Gastrocnemius medialis (tissue), 4 donors: ENCODE measurements at regions not wholly inside any gene's neighbourhood (a gene's known extent, or its start where the extent isn't known, plus 50 kb on each side); places are given as distances from the start of the nearest gene placed in this dataset.

Experiments used
- ATAC-seq, 2 donors: fragments of 150-250 bp; one replicate each; pipeline ENCODE4 v1.9.1; 2016
- DNase-seq, 2 donors: peaks; one replicate each; pipeline ENCODE4 v3.0.0-alpha.2; 2019
- H3K27ac ChIP-seq, 4 donors: fragments of 200-600 bp; sonication (generic); 1 replicate in 1 of 4; 2 replicates in 3 of 4; pipeline ENCODE4 v1.5.1; 2016 to 2018; ENCODE audit warnings: mild to moderate bottlenecking in 2 of 4, moderate library complexity in 1 of 4
- H3K27me3 ChIP-seq, 3 donors: fragments of 200-600 bp; sonication (generic) in 2 of 3; 1 replicate in 1 of 3; 2 replicates in 2 of 3; pipeline versions ENCODE4 v1.5.1 to v1.6.0; 2016 to 2019; ENCODE audit warnings: mild to moderate bottlenecking in 1 of 3, moderate library complexity in 1 of 3
- H3K36me3 ChIP-seq, 2 donors: fragments of 200-600 bp; sonication (generic) in 1 of 2; one replicate each; pipeline ENCODE4 v1.5.1; 2017 to 2018
- H3K4me1 ChIP-seq, 2 donors: fragments of 200-600 bp; sonication (generic) in 1 of 2; one replicate each; pipeline ENCODE4 v1.5.1; 2016 to 2017; ENCODE audit warnings: mild to moderate bottlenecking in 2 of 2
- H3K4me3 ChIP-seq, 4 donors: fragments of 200-600 bp; sonication (generic) in 3 of 4; 1 replicate in 1 of 4; 2 replicates in 3 of 4; pipeline ENCODE4 v1.5.1; 2016 to 2019; ENCODE audit warnings: mild to moderate bottlenecking in 2 of 4
- H3K9me3 ChIP-seq, 3 donors: fragments of 200-600 bp; sonication (generic) in 2 of 3; 1 replicate in 1 of 3; 2 replicates in 2 of 3; pipeline ENCODE4 v1.5.1; 2016 to 2019
- POLR2A ChIP-seq, 2 donors: fragments of 450-650 bp; IDR thresholded peaks; one replicate each; pipeline ENCODE4 v1.6.1; 2017; ENCODE audit warnings: antibody characterized with exemption in 2 of 2, mild to moderate bottlenecking in 2 of 2, moderate library complexity in 2 of 2
- in situ Hi-C, 4 donors: fragments of 200-750 bp; cut with MboI; loops; one replicate each; pipeline versions ENCODE4 v1.15.0 to v1.8.0; 2017; ENCODE audit warnings: low sequenced_read_pairs in 4 of 4
- intact Hi-C: fragments of 100-400 bp; cut with DNase I; formaldehyde crosslinking; loops from one replicate; pipeline ENCODE4 v1.15.1; 2023; ENCODE audit warnings: low total_unique reads
- TF ChIP-seq, protein P1 (sequence below), 5 experiments: fragments of 450-650 bp in 3 of 5; fragments of 200-600 bp in 2 of 5; sonication (generic) in 2 of 5; IDR thresholded peaks in 4 of 5; conservative IDR thresholded peaks in 1 of 5; 1 replicate in 4 of 5; 2 replicates in 1 of 5; pipeline ENCODE4 v1.5.1; 2016 to 2019; ENCODE audit warnings: antibody characterized with exemption in 5 of 5, mild to moderate bottlenecking in 3 of 5, moderate library complexity in 3 of 5

- H3K4me3 ChIP-seq = no peak overlapping the region
- TF ChIP-seq POLR2A (IDR thresholded peaks at IDR 0.05) = no peak
- TF ChIP-seq, protein P1, sequence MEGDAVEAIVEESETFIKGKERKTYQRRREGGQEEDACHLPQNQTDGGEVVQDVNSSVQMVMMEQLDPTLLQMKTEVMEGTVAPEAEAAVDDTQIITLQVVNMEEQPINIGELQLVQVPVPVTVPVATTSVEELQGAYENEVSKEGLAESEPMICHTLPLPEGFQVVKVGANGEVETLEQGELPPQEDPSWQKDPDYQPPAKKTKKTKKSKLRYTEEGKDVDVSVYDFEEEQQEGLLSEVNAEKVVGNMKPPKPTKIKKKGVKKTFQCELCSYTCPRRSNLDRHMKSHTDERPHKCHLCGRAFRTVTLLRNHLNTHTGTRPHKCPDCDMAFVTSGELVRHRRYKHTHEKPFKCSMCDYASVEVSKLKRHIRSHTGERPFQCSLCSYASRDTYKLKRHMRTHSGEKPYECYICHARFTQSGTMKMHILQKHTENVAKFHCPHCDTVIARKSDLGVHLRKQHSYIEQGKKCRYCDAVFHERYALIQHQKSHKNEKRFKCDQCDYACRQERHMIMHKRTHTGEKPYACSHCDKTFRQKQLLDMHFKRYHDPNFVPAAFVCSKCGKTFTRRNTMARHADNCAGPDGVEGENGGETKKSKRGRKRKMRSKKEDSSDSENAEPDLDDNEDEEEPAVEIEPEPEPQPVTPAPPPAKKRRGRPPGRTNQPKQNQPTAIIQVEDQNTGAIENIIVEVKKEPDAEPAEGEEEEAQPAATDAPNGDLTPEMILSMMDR (IDR thresholded peaks at IDR 0.05 in 4 of 5, conservative IDR thresholded peaks at IDR 0.05 in 1 of 5) = no peak
- ATAC-seq (no peak), DNase-seq (no peak)
- H3K4me1 ChIP-seq = no peaks in the 10 kb centered on the region
- no peak overlapping the region for H3K27ac ChIP-seq
- in situ Hi-C loops = no loop called here
- intact Hi-C loops = no loop called here
- no peaks in the 10 kb centered on the region for H3K27me3 ChIP-seq
- no peaks in the 10 kb centered on the region for H3K36me3 ChIP-seq
- H3K9me3 ChIP-seq = no peaks in the 10 kb centered on the region
Measured at GRCh38 chr1:188499690-188500089, 1670.9 kb downstream of the PLA2G4A start.

DNA sequence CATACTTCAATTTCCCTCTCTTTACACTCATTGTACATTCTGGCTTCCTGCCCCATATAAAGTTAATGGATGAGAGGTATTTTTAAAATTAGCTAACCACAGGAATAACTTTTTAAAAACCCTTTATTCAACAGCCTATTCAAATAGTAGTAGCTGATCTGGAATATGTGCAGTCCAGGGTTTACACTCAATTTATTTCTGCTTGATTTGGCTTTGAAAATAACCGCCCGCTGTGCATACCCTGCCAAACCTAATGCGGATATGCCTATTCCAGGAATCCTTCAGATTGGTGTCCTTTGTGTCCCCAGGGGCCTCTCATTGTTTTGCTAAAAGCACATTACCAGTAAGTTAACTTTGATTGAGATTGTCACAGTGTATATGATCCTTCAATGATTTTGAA lies 1686.2 kb downstream of the PLA2G4A start:
- Histone ChIP-seq H3K36me3 (no peaks in the 10 kb centered on the region), H3K9me3 (no peaks in the 10 kb centered on the region), H3K27me3 (no peaks in the 10 kb centered on the region), H3K4me1 (no peaks in the 10 kb centered on the region), H3K27ac (no peak overlapping the region), H3K4me3 (no peak overlapping the region)
- intact Hi-C loops (no loop called here), in situ Hi-C loops (no loop called here)
- DNase-seq = no peak
- no peak for ATAC-seq
- TF ChIP-seq POLR2A (IDR thresholded peaks at IDR 0.05) = no peak
- TF ChIP-seq, protein P1 (IDR thresholded peaks at IDR 0.05 in 4 of 5, conservative IDR thresholded peaks at IDR 0.05 in 1 of 5) = no peak

GRCh38 chr1:188517139-188517538 lies 1688.4 kb downstream of the PLA2G4A start:
- DNase-seq (no peak), ATAC-seq (no peak)
- Histone ChIP-seq H3K9me3 (no peaks in the 10 kb centered on the region), H3K36me3 (no peaks in the 10 kb centered on the region), H3K27me3 (no peaks in the 10 kb centered on the region), H3K27ac (no peak overlapping the region), H3K4me1 (no peaks in the 10 kb centered on the region), H3K4me3 (no peak overlapping the region)
- intact Hi-C loops = no loop called here
- in situ Hi-C loops = no loop called here
- TF ChIP-seq, protein P1 (IDR thresholded peaks at IDR 0.05 in 4 of 5, conservative IDR thresholded peaks at IDR 0.05 in 1 of 5) = no peak
- TF ChIP-seq POLR2A (IDR thresholded peaks at IDR 0.05) = no peak

GRCh38 chr1:188551176-188551575 lies 1722.4 kb downstream of the PLA2G4A start:
- no peak overlapping the region for H3K4me3 ChIP-seq
- H3K4me1 ChIP-seq = no peaks in the 10 kb centered on the region
- no peak for TF ChIP-seq POLR2A (IDR thresholded peaks at IDR 0.05)
- TF ChIP-seq, protein P1 (IDR thresholded peaks at IDR 0.05 in 4 of 5, conservative IDR thresholded peaks at IDR 0.05 in 1 of 5) = no peak
- intact Hi-C loops (no loop called here), in situ Hi-C loops (no loop called here)
- no peaks in the 10 kb centered on the region for H3K27me3 ChIP-seq
- H3K9me3 ChIP-seq = no peaks in the 10 kb centered on the region
- ATAC-seq = no peak
- H3K27ac ChIP-seq = no peak overlapping the region
- DNase-seq = no peak
- H3K36me3 ChIP-seq = no peaks in the 10 kb centered on the region

DNA sequence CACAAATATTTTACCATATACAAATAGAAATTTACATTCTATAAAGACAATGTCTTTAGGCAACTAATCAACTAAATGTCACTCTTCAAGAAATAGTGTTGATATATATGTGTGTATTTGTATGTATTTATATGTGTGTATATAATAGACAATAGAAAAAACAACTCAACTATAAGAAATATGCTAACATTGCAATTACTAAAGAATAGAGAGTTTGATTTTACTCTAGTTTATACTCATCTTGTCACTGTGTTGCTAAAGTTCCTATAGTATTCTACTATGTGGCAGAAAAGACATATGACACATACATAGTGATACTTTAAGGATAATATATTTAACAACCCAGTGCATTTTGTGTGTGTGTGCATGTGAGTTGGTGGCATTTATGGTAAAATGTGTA lies 1728.3 kb downstream of the PLA2G4A start:
- TF ChIP-seq, protein P1 (IDR thresholded peaks at IDR 0.05 in 4 of 5, conservative IDR thresholded peaks at IDR 0.05 in 1 of 5) = no peak
- no peak for TF ChIP-seq POLR2A (IDR thresholded peaks at IDR 0.05)
- Histone ChIP-seq H3K4me3 (no peak overlapping the region), H3K36me3 (no peaks in the 10 kb centered on the region), H3K9me3 (no peaks in the 10 kb centered on the region), H3K27ac (no peak overlapping the region), H3K4me1 (no peaks in the 10 kb centered on the region), H3K27me3 (no peaks in the 10 kb centered on the region)
- DNase-seq = no peak
- ATAC-seq = no peak
- in situ Hi-C loops = no loop called here
- intact Hi-C loops = no loop called here
